ENCODE measurements at regions not wholly inside any gene's neighbourhood (a gene's known extent, or its start where the extent isn't known, plus 50 kb on each side); places are given as distances from the start of the nearest gene placed in this dataset.
"Not testable (repeated sequence)": the region's sequence is repeated elsewhere in the genome, so short reads cannot be mapped to it uniquely, and the experiment has no call there.

GRCh38 chr21:14629461-14629860 lies 83.3 kb upstream of the SAMSN1 start:
- Mint-ChIP-seq H3K4me1 (peaks cover 18 to 19% of the 10 kb centered on the region in 2 experiments), H3K9me3 (peaks cover 7 to 9% of the 10 kb centered on the region in 2 experiments), H3K27me3 (ENCODE audit: low read depth) (no peaks in the 10 kb centered on the region; the same call in 1 of the 2 replicates), H3K4me3 (no peak overlapping the region), H3K27ac (peak overlapping the region in 1 of 3 experiments; percentile 55; a peak in 1 of 7 replicates), H3K36me3 (ENCODE audit: insufficient read depth in 1 of 3, low read depth in 3 of 3) (peaks cover 5 to 12% (median 9%) of the 10 kb centered on the region in 3 experiments; a peak in 6 of 7 replicates)
- no CpG with 5 or more reads among the region's 5 CpGs for WGBS (ENCODE audit: extremely low coverage, insufficient read length, low lambda C conversion rate)
- H3K4me2 ChIP-seq (ENCODE audit: insufficient read depth, insufficient read length, low read length): no peak overlapping the region
- no peak overlapping the region for H4K91ac ChIP-seq (ENCODE audit: insufficient read length, low read depth, low read length)
- no peak overlapping the region for H3K9ac ChIP-seq (ENCODE audit: extremely low read depth, insufficient read length, low read length)
- DNase-seq: no peak
- H3K27ac ChIP-seq (ENCODE audit: insufficient read length, low read depth, low read length): no peak overlapping the region
- H4K8ac ChIP-seq (replicated peaks; ENCODE audit: insufficient read length, low read depth, low read length): no peak overlapping the region
- H2BK20ac ChIP-seq (ENCODE audit: low read depth, low read length, poor library complexity, severe bottlenecking): no peak overlapping the region
- no peaks in the 10 kb centered on the region for H3K9me3 ChIP-seq (ENCODE audit: control insufficient read depth, low read depth, low read length)
- no peaks in the 10 kb centered on the region for H4K20me1 ChIP-seq (ENCODE audit: control insufficient read depth, insufficient read depth, insufficient read length)
- no peak for TF ChIP-seq CTCF (conservative IDR thresholded peaks at IDR 0.05)
- no peaks in the 10 kb centered on the region for H3K79me2 ChIP-seq (ENCODE audit: insufficient read depth, low read length)
- H2BK120ac ChIP-seq (ENCODE audit: low read depth, low read length, poor library complexity, severe bottlenecking): no peak overlapping the region
- no peak overlapping the region for H3K14ac ChIP-seq (ENCODE audit: insufficient read depth, low read length)
- H3K4me1 ChIP-seq (ENCODE audit: insufficient read depth, low read length): peaks cover 7% of the 10 kb centered on the region; the same call in 1 of the 2 replicates
- H2BK5ac ChIP-seq (ENCODE audit: insufficient read length, low read length): no peak overlapping the region
- no peak overlapping the region for H2BK15ac ChIP-seq (ENCODE audit: low read depth, low read length)
- no peaks in the 10 kb centered on the region for H3K27me3 ChIP-seq (ENCODE audit: insufficient read depth, low read length)
- H3K4ac ChIP-seq (ENCODE audit: low read depth, low read length): no peak overlapping the region
- no peak overlapping the region for H3K18ac ChIP-seq (ENCODE audit: insufficient read length, low read depth, low read length)
- H3K56ac ChIP-seq (ENCODE audit: insufficient read length, low read depth, low read length): no peak overlapping the region
- no peak overlapping the region for H2BK12ac ChIP-seq (ENCODE audit: insufficient read length, low read depth, low read length)
- no peak overlapping the region for H2AK5ac ChIP-seq (ENCODE audit: insufficient read length, low read length)
- H3K23ac ChIP-seq (ENCODE audit: insufficient read length, low read depth, low read length): no peak overlapping the region
- H3K79me1 ChIP-seq (ENCODE audit: insufficient read depth, low read depth, low read length, poor library complexity, severe bottlenecking): no peaks in the 10 kb centered on the region
- H4K5ac ChIP-seq (ENCODE audit: insufficient read length, low read depth, low read length): no peak overlapping the region
- no peak overlapping the region for H2AFZ ChIP-seq (ENCODE audit: low read length)
- no peak overlapping the region for H3T11ph ChIP-seq (ENCODE audit: low read length)
- H3K23me2 ChIP-seq (ENCODE audit: insufficient read length, low read depth, low read length, poor library complexity, severe bottlenecking): no peaks in the 10 kb centered on the region

DNA sequence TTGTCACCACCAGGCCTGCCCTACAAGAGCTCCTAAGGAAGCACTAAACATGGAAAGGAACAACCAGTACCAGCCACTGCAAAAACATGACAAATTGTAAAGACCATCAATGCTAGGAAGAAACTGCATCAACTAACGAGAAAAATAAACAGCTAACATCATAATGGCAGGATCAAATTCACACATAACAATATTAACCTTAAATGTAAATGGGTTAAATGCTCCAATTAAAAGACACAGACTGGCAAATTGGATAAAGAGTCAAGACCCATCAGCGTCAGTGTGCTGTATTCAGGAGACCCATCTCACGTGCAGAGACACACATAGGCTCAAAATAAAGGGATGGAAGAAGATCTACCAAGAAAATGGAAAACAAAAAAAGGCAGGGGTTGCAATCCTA lies 77.0 kb upstream of the SAMSN1 start:
- not testable (repeated sequence) for H3K4me3 Mint-ChIP-seq; H2BK20ac ChIP-seq (ENCODE audit: low read depth, low read length, poor library complexity, severe bottlenecking); H4K20me1 ChIP-seq (ENCODE audit: control insufficient read depth, insufficient read depth, insufficient read length); H2BK120ac ChIP-seq (ENCODE audit: low read depth, low read length, poor library complexity, severe bottlenecking); H3K27ac Mint-ChIP-seq; H4K91ac ChIP-seq (ENCODE audit: insufficient read length, low read depth, low read length); H3K23ac ChIP-seq (ENCODE audit: insufficient read length, low read depth, low read length); DNase-seq; H3K23me2 ChIP-seq (ENCODE audit: insufficient read length, low read depth, low read length, poor library complexity, severe bottlenecking); H3K27ac ChIP-seq (ENCODE audit: insufficient read length, low read depth, low read length); H3K4me2 ChIP-seq (ENCODE audit: insufficient read depth, insufficient read length, low read length); H2BK5ac ChIP-seq (ENCODE audit: insufficient read length, low read length); H3T11ph ChIP-seq (ENCODE audit: low read length); H3K14ac ChIP-seq (ENCODE audit: insufficient read depth, low read length); H3K27me3 Mint-ChIP-seq (ENCODE audit: low read depth); H2AFZ ChIP-seq (ENCODE audit: low read length); H3K18ac ChIP-seq (ENCODE audit: insufficient read length, low read depth, low read length); H4K8ac ChIP-seq (replicated peaks; ENCODE audit: insufficient read length, low read depth, low read length); H2BK12ac ChIP-seq (ENCODE audit: insufficient read length, low read depth, low read length); H2AK5ac ChIP-seq (ENCODE audit: insufficient read length, low read length); H2BK15ac ChIP-seq (ENCODE audit: low read depth, low read length); H3K9ac ChIP-seq (ENCODE audit: extremely low read depth, insufficient read length, low read length); H3K4me1 ChIP-seq (ENCODE audit: insufficient read depth, low read length); H3K56ac ChIP-seq (ENCODE audit: insufficient read length, low read depth, low read length); H3K27me3 ChIP-seq (ENCODE audit: insufficient read depth, low read length); H3K4ac ChIP-seq (ENCODE audit: low read depth, low read length); H3K79me2 ChIP-seq (ENCODE audit: insufficient read depth, low read length); H3K79me1 ChIP-seq (ENCODE audit: insufficient read depth, low read depth, low read length, poor library complexity, severe bottlenecking); H4K5ac ChIP-seq (ENCODE audit: insufficient read length, low read depth, low read length)
- peaks cover 41 to 44% of the 10 kb centered on the region in 2 experiments for H3K9me3 Mint-ChIP-seq
- peaks cover 13% of the 10 kb centered on the region for H3K9me3 ChIP-seq (ENCODE audit: control insufficient read depth, low read depth, low read length)
- peaks cover 13 to 23% of the 10 kb centered on the region in 2 experiments for H3K4me1 Mint-ChIP-seq
- WGBS (ENCODE audit: extremely low coverage, insufficient read length, low lambda C conversion rate): no CpG with 5 or more reads among the region's 3 CpGs
- peaks cover 34 to 57% (median 43%) of the 10 kb centered on the region in 3 experiments for H3K36me3 Mint-ChIP-seq (ENCODE audit: insufficient read depth in 1 of 3, low read depth in 3 of 3)

All from H9 (cell line).